Neuronal stem cell (in vitro differentiated cells): ENCODE measurements at regions not wholly inside any gene's neighbourhood (a gene's known extent, or its start where the extent isn't known, plus 50 kb on each side); places are given as distances from the start of the nearest gene placed in this dataset.

Experiments
- DNase-seq: peaks from one replicate; pipeline ENCODE4 v3.0.0-alpha.2; 2013; ENCODE audit warnings: low spot score
- H2AFZ ChIP-seq: one replicate; pipeline ENCODE4 v1.6.1; 2013; ENCODE audit warnings: mild to moderate bottlenecking, low read length, inconsistent platforms
- H2AK5ac ChIP-seq: 2 replicates; pipeline ENCODE4 v1.6.1; 2013; ENCODE audit warnings: low read depth, mild to moderate bottlenecking, inconsistent platforms, low read length, moderate library complexity, mixed read lengths
- H2BK120ac ChIP-seq: 2 replicates; pipeline ENCODE4 v1.6.1; 2013; ENCODE audit warnings: low read depth, mild to moderate bottlenecking, inconsistent platforms, low read length, moderate library complexity, mixed read lengths
- H2BK12ac ChIP-seq: one replicate; pipeline ENCODE4 v1.6.1; 2013; ENCODE audit warnings: low read length, inconsistent platforms
- H2BK15ac ChIP-seq: 2 replicates; pipeline ENCODE4 v1.6.1; 2013; ENCODE audit warnings: mild to moderate bottlenecking, low read length, inconsistent platforms, mixed read lengths
- H2BK5ac ChIP-seq: one replicate; pipeline ENCODE4 v1.6.1; 2013; ENCODE audit warnings: inconsistent platforms, mild to moderate bottlenecking, low read length, moderate library complexity
- H3K14ac ChIP-seq: one replicate; pipeline ENCODE4 v1.6.1; 2013; ENCODE audit warnings: low read length, inconsistent platforms
- H3K18ac ChIP-seq: 2 replicates; pipeline ENCODE4 v1.6.1; 2013; ENCODE audit warnings: low read length, inconsistent platforms
- H3K23ac ChIP-seq: 2 replicates; pipeline ENCODE4 v1.6.1; 2013; ENCODE audit warnings: low read depth, mild to moderate bottlenecking, mixed read lengths, low read length, inconsistent platforms; ENCODE audit not compliant: poor library complexity
- H3K27ac ChIP-seq: replicated peaks from 3 replicates; pipeline ENCODE4 v1.5.1; 2013; ENCODE audit warnings: low read length, inconsistent platforms
- H3K27me3 ChIP-seq, 3 experiments: 2 replicates each; pipeline ENCODE4 v1.6.1; 2013; ENCODE audit warnings: low read length in 3 of 3, mild to moderate bottlenecking in 2 of 3, inconsistent platforms in 1 of 3, low read depth in 1 of 3, mixed read lengths in 1 of 3, moderate library complexity in 1 of 3; ENCODE audit not compliant: control insufficient read depth in 3 of 3, insufficient read depth in 3 of 3
- H3K36me3 ChIP-seq, 2 donors: replicated peaks in 1 of 2; 2 replicates each; pipeline ENCODE4 v1.6.1; 2013; ENCODE audit warnings: low read length in 2 of 2; ENCODE audit not compliant: control insufficient read depth in 2 of 2, insufficient read depth in 2 of 2
- H3K4ac ChIP-seq: 2 replicates; pipeline ENCODE4 v1.6.1; 2013; ENCODE audit warnings: inconsistent platforms, mild to moderate bottlenecking, low read length, moderate library complexity
- H3K4me1 ChIP-seq, 2 donors: 1 replicate in 1 of 2; 2 replicates in 1 of 2; pipeline ENCODE4 v1.6.1; 2013; ENCODE audit warnings: low read length in 2 of 2, low read depth in 1 of 2; ENCODE audit not compliant: control insufficient read depth in 2 of 2, insufficient read depth in 1 of 2
- H3K4me2 ChIP-seq: one replicate; pipeline ENCODE4 v1.6.1; 2013; ENCODE audit warnings: mild to moderate bottlenecking, low read length, inconsistent platforms; ENCODE audit not compliant: insufficient read depth, poor library complexity, severe bottlenecking
- H3K4me3 ChIP-seq, 2 donors: 2 replicates each; pipeline ENCODE4 v1.5.1; 2013; ENCODE audit warnings: low read length in 2 of 2, mild to moderate bottlenecking in 2 of 2, inconsistent platforms in 1 of 2, moderate library complexity in 1 of 2
- H3K79me1 ChIP-seq: one replicate; pipeline ENCODE4 v1.6.1; 2013; ENCODE audit warnings: low read depth, mild to moderate bottlenecking, inconsistent platforms, low read length, moderate library complexity
- H3K9ac ChIP-seq: one replicate; pipeline ENCODE4 v1.6.1; 2013; ENCODE audit warnings: mild to moderate bottlenecking, low read depth, low read length, inconsistent platforms; ENCODE audit not compliant: poor library complexity
- H3K9me3 ChIP-seq, 2 donors: replicated peaks in 1 of 2; 2 replicates each; pipeline versions ENCODE3 to v1.6.1; 2013; ENCODE audit warnings: low read length in 2 of 2, mild to moderate bottlenecking in 2 of 2, inconsistent platforms in 1 of 2, low read depth in 1 of 2, mixed read lengths in 1 of 2, moderate library complexity in 1 of 2; ENCODE audit not compliant: control insufficient read depth in 2 of 2, insufficient read depth in 1 of 2
- H4K8ac ChIP-seq: one replicate; pipeline ENCODE4 v1.6.1; 2013; ENCODE audit warnings: low read depth, mild to moderate bottlenecking, inconsistent platforms, low read length, moderate library complexity
- H4K91ac ChIP-seq: one replicate; pipeline ENCODE4 v1.6.1; 2013; ENCODE audit warnings: low read length, low read depth, mild to moderate bottlenecking, inconsistent platforms; ENCODE audit not compliant: poor library complexity
- WGBS, 2 donors: extraction: QIAGEN DNeasy Blood & Tissue Kit; methylation state at CpG; one replicate each; pipeline ENCODE4 v1.1.7; 2013; ENCODE audit warnings: missing lambda C conversion rate in 2 of 2, mixed read lengths in 1 of 2; ENCODE audit not compliant: insufficient read length in 2 of 2, insufficient replicate concordance in 1 of 2; ENCODE audit errors: extremely low coverage in 2 of 2; 5-methylcytosine and 5-hydroxymethylcytosine counted together

DNA sequence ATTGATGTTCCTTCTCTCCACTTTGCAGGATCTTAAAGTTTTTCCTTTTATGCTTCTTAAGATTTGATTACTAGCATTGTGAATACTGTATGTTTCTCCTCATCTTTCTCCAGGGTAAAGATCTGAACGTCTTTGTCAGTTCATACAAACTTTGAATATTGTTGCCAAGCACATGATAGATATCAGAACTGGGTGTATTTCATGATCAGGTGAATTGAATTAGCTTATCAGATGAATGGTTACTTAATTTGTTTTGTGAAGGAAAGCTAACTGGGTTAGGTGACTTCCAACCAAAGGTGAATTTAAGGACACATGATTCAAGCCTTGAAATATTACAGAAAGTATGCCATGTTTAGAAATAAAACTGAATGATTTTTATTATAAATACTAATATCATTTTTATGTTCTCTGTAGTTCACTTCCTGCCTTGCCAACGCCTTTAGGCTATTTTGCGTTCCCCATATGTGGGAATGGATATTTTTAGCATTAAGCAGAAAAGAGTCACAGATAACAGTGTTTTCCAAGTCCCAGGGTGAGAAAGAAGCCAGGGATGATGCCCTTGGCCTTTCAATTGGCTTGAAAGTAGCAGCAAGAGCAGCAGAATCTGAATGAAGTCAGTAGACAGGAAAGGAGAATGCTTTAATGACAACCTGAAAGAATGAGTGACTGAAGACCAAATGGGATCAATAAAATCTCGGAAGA, 752.1 kb downstream of the NCAM2 start:
- H3K79me1 ChIP-seq = no peaks in the 10 kb centered on the region
- no peak overlapping the region for H2BK12ac ChIP-seq
- no peak overlapping the region for H3K4me2 ChIP-seq
- H3K27ac ChIP-seq = no peak overlapping the region
- H3K36me3 ChIP-seq = no peaks in the 10 kb centered on the region
- H4K8ac ChIP-seq = no peak overlapping the region
- no peak overlapping the region for H3K4ac ChIP-seq
- no peaks in the 10 kb centered on the region for H3K27me3 ChIP-seq
- H2AK5ac ChIP-seq = no peak overlapping the region
- H3K9me3 ChIP-seq = no peaks in the 10 kb centered on the region
- H3K4me3 ChIP-seq = no peak overlapping the region
- H3K4me1 ChIP-seq = no peaks in the 10 kb centered on the region
- no peak overlapping the region for H3K14ac ChIP-seq
- H3K23ac ChIP-seq = no peak overlapping the region
- no CpG with 5 or more reads among the region's 4 CpGs for WGBS, 2 donors
- H3K9ac ChIP-seq = no peak overlapping the region
- H2AFZ ChIP-seq = no peak overlapping the region
- H2BK120ac ChIP-seq = no peak overlapping the region
- DNase-seq = no peak
- no peak overlapping the region for H3K18ac ChIP-seq
- no peak overlapping the region for H4K91ac ChIP-seq
- no peak overlapping the region for H2BK15ac ChIP-seq
- no peak overlapping the region for H2BK5ac ChIP-seq

GRCh38 chr21:21751286-21751685, 753.1 kb downstream of the NCAM2 start:
- WGBS, 2 donors = no CpG with 5 or more reads among the region's 1 CpG
- no peaks in the 10 kb centered on the region for H3K36me3 ChIP-seq
- H3K9me3 ChIP-seq = no peaks in the 10 kb centered on the region

GRCh38 chr21:21762855-21763254, 764.6 kb downstream of the NCAM2 start:
- no peak overlapping the region for H3K9ac ChIP-seq
- no peaks in the 10 kb centered on the region for H3K9me3 ChIP-seq

More at GRCh38 chr21:21751286-21751685, 753.1 kb downstream of the NCAM2 start:
- no peak overlapping the region for H3K18ac ChIP-seq
- H2AK5ac ChIP-seq = no peak overlapping the region
- no peak overlapping the region for H2BK5ac ChIP-seq
- no peak overlapping the region for H3K9ac ChIP-seq
- H2BK12ac ChIP-seq = no peak overlapping the region
- no peak overlapping the region for H2AFZ ChIP-seq
- H3K14ac ChIP-seq = no peak overlapping the region
- no peak overlapping the region for H3K4me3 ChIP-seq
- H3K4me2 ChIP-seq = no peak overlapping the region
- no peaks in the 10 kb centered on the region for H3K27me3 ChIP-seq
- no peak overlapping the region for H4K8ac ChIP-seq
- no peak overlapping the region for H2BK15ac ChIP-seq
- no peak overlapping the region for H3K4ac ChIP-seq
- no peaks in the 10 kb centered on the region for H3K4me1 ChIP-seq
- no peak overlapping the region for H3K27ac ChIP-seq
- no peaks in the 10 kb centered on the region for H3K79me1 ChIP-seq
- DNase-seq = no peak
- H4K91ac ChIP-seq = no peak overlapping the region
- H2BK120ac ChIP-seq = no peak overlapping the region
- H3K23ac ChIP-seq = no peak overlapping the region

GRCh38 chr21:21764281-21764680, 766.1 kb downstream of the NCAM2 start:
- Histone ChIP-seq H3K79me1 (no peaks in the 10 kb centered on the region), H2AFZ (no peak overlapping the region), H3K27ac (no peak overlapping the region), H2AK5ac (no peak overlapping the region), H3K36me3 (no peaks in the 10 kb centered on the region), H2BK120ac (no peak overlapping the region), H2BK12ac (no peak overlapping the region), H4K8ac (no peak overlapping the region), H3K4me3 (no peak overlapping the region), H3K4me1 (no peaks in the 10 kb centered on the region), H3K9ac (no peak overlapping the region), H3K9me3 (no peaks in the 10 kb centered on the region), H3K4ac (no peak overlapping the region), H2BK15ac (no peak overlapping the region), H3K4me2 (no peak overlapping the region), H3K14ac (no peak overlapping the region), H2BK5ac (no peak overlapping the region), H3K27me3 (no peaks in the 10 kb centered on the region), H3K18ac (no peak overlapping the region), H3K23ac (no peak overlapping the region), H4K91ac (no peak overlapping the region)
- WGBS, 2 donors = no CpG with 5 or more reads among the region's 2 CpGs
- no peak for DNase-seq

More at GRCh38 chr21:21762855-21763254, 764.6 kb downstream of the NCAM2 start:
- Histone ChIP-seq H2BK120ac (no peak overlapping the region), H2AK5ac (no peak overlapping the region), H2BK5ac (no peak overlapping the region), H3K36me3 (no peaks in the 10 kb centered on the region), H3K23ac (no peak overlapping the region), H2BK15ac (no peak overlapping the region), H3K4me2 (no peak overlapping the region), H3K27ac (no peak overlapping the region), H3K27me3 (no peaks in the 10 kb centered on the region), H4K91ac (no peak overlapping the region), H3K4ac (no peak overlapping the region), H2BK12ac (no peak overlapping the region), H3K4me3 (no peak overlapping the region), H3K4me1 (no peaks in the 10 kb centered on the region), H2AFZ (no peak overlapping the region), H3K14ac (no peak overlapping the region), H3K18ac (no peak overlapping the region), H3K79me1 (no peaks in the 10 kb centered on the region), H4K8ac (no peak overlapping the region)
- DNase-seq = no peak
- WGBS, 2 donors = no CpG with 5 or more reads among the region's 1 CpG
